ENCODE measurements at regions not wholly inside any gene's neighbourhood (a gene's known extent, or its start where the extent isn't known, plus 50 kb on each side); places are given as distances from the start of the nearest gene placed in this dataset.

GRCh38 chr10:21308946-21309345 lies 216.5 kb downstream of the SKIDA1 start:
- Mint-ChIP-seq H3K27ac (no peak overlapping the region), H3K9me3 (ENCODE audit: insufficient read depth) (no peaks in the 10 kb centered on the region), H3K4me3 (no peak overlapping the region), H3K36me3 (ENCODE audit: low read depth) (no peaks in the 10 kb centered on the region), H3K4me1 (ENCODE audit: low read depth) (no peaks in the 10 kb centered on the region), H3K27me3 (ENCODE audit: low read depth) (no peaks in the 10 kb centered on the region)
- no peak for ATAC-seq
- POLR2A ChIA-PET, result no interaction called here
- CTCF ChIA-PET, result no interaction called here
- DNase-seq, result no peak

DNA sequence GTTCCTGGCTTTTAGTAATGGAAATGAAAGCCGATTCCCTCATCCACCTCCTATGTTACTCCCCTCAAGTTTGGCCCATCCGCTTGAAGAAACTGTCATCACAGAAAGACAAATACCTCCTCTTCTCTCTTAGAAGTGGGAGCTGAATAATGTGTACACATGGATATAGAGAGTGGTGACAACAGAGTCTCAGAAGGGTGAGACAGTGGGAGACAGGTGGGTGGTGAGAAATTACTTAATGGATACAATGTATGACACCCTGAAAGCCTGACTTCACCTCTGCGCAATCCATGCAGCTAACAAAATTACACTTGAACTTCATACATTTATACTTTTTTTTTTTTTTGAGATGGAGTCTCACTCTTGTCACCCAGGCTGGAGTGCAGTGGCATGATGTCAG lies 217.5 kb downstream of the SKIDA1 start:
- no peak for ATAC-seq
- H3K4me1 Mint-ChIP-seq (ENCODE audit: low read depth), result no peaks in the 10 kb centered on the region
- no peaks in the 10 kb centered on the region for H3K9me3 Mint-ChIP-seq (ENCODE audit: insufficient read depth)
- DNase-seq, result no peak
- no peaks in the 10 kb centered on the region for H3K27me3 Mint-ChIP-seq (ENCODE audit: low read depth)
- POLR2A ChIA-PET, result no interaction called here
- H3K27ac Mint-ChIP-seq, result no peak overlapping the region
- H3K4me3 Mint-ChIP-seq, result no peak overlapping the region
- H3K36me3 Mint-ChIP-seq (ENCODE audit: low read depth), result no peaks in the 10 kb centered on the region
- CTCF ChIA-PET, result no interaction called here

DNA sequence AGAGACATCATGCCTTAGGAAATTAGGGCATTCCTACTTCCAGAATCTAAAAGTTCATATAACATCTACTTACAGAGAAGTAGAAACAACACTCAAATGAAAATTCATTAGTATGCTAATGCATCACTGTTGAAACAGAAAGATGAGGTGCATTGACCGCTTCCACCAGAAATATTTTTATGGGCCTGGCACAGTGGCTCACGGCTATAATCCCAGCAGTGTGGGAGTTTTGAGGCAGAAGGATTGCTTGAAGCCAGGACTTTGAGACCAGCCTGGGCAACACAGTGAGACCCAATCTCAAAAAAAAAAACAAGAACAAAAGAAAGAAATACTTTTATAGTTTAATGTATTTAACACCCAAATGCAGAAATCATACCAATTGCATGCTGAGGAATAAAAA lies 220.9 kb downstream of the SKIDA1 start:
- ATAC-seq, result no peak
- no peaks in the 10 kb centered on the region for H3K9me3 Mint-ChIP-seq (ENCODE audit: insufficient read depth)
- no peak overlapping the region for H3K27ac Mint-ChIP-seq
- ChIA-PET POLR2A (no interaction called here), CTCF (no interaction called here)
- H3K27me3 Mint-ChIP-seq (ENCODE audit: low read depth), result no peaks in the 10 kb centered on the region
- no peaks in the 10 kb centered on the region for H3K4me1 Mint-ChIP-seq (ENCODE audit: low read depth)
- H3K36me3 Mint-ChIP-seq (ENCODE audit: low read depth), result no peaks in the 10 kb centered on the region
- no peak for DNase-seq
- H3K4me3 Mint-ChIP-seq, result no peak overlapping the region

DNA sequence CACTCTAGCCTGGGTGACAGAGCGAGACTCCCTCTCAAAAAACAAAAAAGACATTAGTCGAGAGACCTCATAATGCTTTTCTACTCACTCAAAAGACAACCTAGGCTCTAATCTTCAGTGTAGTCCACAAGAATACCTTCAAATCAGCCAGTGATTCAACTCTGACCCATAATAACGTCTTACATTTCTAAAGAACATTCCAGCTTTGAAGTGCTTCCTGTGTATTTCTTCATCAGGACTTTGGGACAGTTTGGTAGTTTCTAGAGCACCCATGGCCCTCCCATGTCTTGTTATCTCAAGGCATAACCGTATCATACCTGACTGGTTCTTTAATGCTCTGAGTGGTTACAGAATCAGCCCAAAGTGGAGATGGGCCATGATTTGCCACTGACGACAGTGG lies 221.3 kb downstream of the SKIDA1 start:
- ATAC-seq (no peak), DNase-seq (no peak)
- H3K27me3 Mint-ChIP-seq (ENCODE audit: low read depth), result no peaks in the 10 kb centered on the region
- H3K36me3 Mint-ChIP-seq (ENCODE audit: low read depth), result no peaks in the 10 kb centered on the region
- CTCF ChIA-PET, result no interaction called here
- POLR2A ChIA-PET, result no interaction called here
- no peaks in the 10 kb centered on the region for H3K9me3 Mint-ChIP-seq (ENCODE audit: insufficient read depth)
- no peaks in the 10 kb centered on the region for H3K4me1 Mint-ChIP-seq (ENCODE audit: low read depth)
- H3K4me3 Mint-ChIP-seq, result no peak overlapping the region
- H3K27ac Mint-ChIP-seq, result no peak overlapping the region

GRCh38 chr10:21300551-21300950 lies 224.9 kb downstream of the SKIDA1 start:
- ATAC-seq, result no peak
- no peaks in the 10 kb centered on the region for H3K27me3 Mint-ChIP-seq (ENCODE audit: low read depth)
- CTCF ChIA-PET, result no interaction called here

DNA sequence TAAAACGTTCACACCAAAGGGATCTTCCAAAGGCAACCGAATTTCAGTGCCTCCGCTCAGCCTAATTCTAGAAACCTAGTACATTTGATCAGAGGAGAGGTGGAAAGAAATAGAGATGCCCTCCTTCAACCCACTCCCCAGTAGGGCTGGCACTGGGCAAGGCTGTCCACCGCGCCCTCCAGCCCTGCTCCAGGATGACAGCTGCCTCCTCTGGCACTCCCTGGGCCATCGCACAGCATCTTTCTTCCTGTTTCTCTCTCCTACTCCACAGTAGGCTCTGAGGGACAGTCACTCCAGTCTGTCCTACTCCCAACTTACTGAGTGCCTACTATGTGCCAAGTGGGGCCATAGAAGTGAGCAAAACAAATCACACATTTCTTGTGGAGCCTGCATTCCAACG lies 226.2 kb downstream of the SKIDA1 start:
- DNase-seq (no peak), ATAC-seq (no peak)
- Mint-ChIP-seq H3K4me1 (ENCODE audit: low read depth) (no peaks in the 10 kb centered on the region), H3K36me3 (ENCODE audit: low read depth) (no peaks in the 10 kb centered on the region), H3K9me3 (ENCODE audit: insufficient read depth) (no peaks in the 10 kb centered on the region), H3K27me3 (ENCODE audit: low read depth) (peaks cover under 1% of the 10 kb centered on the region), H3K4me3 (no peak overlapping the region), H3K27ac (no peak overlapping the region)
- POLR2A ChIA-PET, result no interaction called here
- CTCF ChIA-PET, result no interaction called here

More at GRCh38 chr10:21300551-21300950, 224.9 kb downstream of the SKIDA1 start:
- no peaks in the 10 kb centered on the region for H3K36me3 Mint-ChIP-seq (ENCODE audit: low read depth)
- no peak overlapping the region for H3K4me3 Mint-ChIP-seq
- no peaks in the 10 kb centered on the region for H3K4me1 Mint-ChIP-seq (ENCODE audit: low read depth)
- POLR2A ChIA-PET, result no interaction called here
- no peak for DNase-seq
- no peaks in the 10 kb centered on the region for H3K9me3 Mint-ChIP-seq (ENCODE audit: insufficient read depth)
- no peak overlapping the region for H3K27ac Mint-ChIP-seq

- no peak overlapping the region for H3K4me3 Mint-ChIP-seq
- no peaks in the 10 kb centered on the region for H3K9me3 Mint-ChIP-seq (ENCODE audit: insufficient read depth)
- ChIA-PET CTCF (no interaction called here), POLR2A (no interaction called here)
- H3K4me1 Mint-ChIP-seq (ENCODE audit: low read depth), result no peaks in the 10 kb centered on the region
- H3K36me3 Mint-ChIP-seq (ENCODE audit: low read depth), result no peaks in the 10 kb centered on the region
- no peak for ATAC-seq
- H3K27me3 Mint-ChIP-seq (ENCODE audit: low read depth), result peaks cover 5% of the 10 kb centered on the region
- DNase-seq, result no peak
- no peak overlapping the region for H3K27ac Mint-ChIP-seq
These were observed 226.8 kb downstream of the SKIDA1 start for GRCh38 chr10:21298701-21299100.

DNA sequence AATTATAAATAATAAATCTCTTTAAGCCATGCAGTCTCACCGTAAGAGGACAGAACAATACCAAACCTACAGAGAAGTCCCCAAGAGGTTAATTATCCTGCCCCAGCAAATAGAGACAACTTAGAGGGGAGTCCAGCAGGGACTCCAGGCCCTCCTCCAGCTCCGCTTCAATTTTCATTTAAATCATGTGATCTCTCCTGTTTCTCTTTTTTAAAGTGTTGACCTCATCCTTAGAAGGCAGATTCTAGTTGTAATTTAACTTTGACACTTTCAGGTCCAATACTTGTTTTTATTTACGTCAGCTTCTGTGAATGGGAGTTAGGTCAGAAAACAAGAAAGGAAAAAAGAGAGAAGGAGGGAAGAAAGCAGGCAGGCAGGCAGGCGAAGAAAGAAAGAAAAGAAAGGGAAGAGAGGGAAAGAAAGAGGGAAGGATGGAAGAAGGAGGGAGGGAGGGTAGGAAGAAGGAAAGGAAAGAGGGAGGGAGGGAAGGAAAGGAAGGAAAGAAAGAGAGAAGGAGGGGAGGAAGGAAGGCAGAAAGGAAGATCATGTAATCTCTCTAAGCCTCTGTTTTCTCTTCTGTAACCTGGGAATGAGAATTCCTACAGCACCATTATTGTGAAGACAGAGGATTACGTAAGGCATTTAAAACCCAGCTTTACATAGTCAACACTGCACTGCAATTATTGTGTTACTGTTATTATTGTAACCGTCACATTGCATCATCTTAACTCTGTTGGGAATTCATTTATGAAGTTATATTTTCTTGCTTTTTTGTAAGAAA lies 227.7 kb downstream of the SKIDA1 start:
- Mint-ChIP-seq H3K36me3 (ENCODE audit: low read depth) (no peaks in the 10 kb centered on the region), H3K4me3 (no peak overlapping the region), H3K27ac (no peak overlapping the region), H3K27me3 (ENCODE audit: low read depth) (peaks cover 13% of the 10 kb centered on the region), H3K4me1 (ENCODE audit: low read depth) (no peaks in the 10 kb centered on the region), H3K9me3 (ENCODE audit: insufficient read depth) (no peaks in the 10 kb centered on the region)
- ATAC-seq (no peak), DNase-seq (no peak)
- POLR2A ChIA-PET, result no interaction called here
- CTCF ChIA-PET, result no interaction called here

DNA sequence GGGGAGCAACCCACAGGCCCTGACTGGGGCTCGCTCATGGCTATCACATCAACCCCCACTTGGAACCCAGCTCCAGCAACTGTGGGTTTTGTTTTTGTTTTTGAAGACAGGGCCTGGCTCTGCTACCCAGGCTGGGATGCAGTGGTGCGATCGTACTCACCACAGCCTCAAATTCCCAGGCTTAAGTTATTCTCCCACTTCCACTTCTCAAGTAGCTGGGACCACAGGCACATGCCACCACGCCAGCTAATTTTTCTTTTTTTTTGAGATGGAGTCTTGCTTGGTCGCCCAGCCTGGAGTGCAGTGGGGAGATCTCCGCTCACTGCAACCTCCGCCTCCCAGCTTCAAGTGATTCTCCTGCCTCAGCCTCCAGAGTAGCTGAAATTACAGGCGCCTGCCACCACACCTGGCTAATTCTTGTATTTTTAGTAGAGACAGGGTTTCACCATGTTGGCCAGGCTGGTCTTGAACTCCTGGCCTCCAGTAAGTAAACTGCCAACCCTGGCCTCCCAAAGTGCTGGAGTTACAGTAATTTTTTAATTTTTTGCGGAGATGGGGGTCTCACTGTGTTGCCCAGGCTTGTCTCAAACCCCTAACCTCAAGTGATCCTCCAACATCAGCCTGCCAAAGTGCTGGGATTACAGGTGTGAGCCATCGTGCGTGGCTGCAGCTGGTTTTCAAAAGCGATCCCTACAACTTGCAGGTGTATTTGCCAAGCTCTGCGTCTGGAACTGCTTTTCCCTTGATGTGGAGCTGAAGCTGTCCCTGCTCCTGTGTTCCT lies 228.7 kb downstream of the SKIDA1 start:
- ChIA-PET POLR2A (no interaction called here), CTCF (no interaction called here)
- DNase-seq (no peak), ATAC-seq (no peak)
- H3K4me1 Mint-ChIP-seq (ENCODE audit: low read depth), result no peaks in the 10 kb centered on the region
- H3K4me3 Mint-ChIP-seq, result no peak overlapping the region
- no peak overlapping the region for H3K27ac Mint-ChIP-seq
- peaks cover 17% of the 10 kb centered on the region for H3K27me3 Mint-ChIP-seq (ENCODE audit: low read depth)
- no peaks in the 10 kb centered on the region for H3K36me3 Mint-ChIP-seq (ENCODE audit: low read depth)
- H3K9me3 Mint-ChIP-seq (ENCODE audit: insufficient read depth), result no peaks in the 10 kb centered on the region

DNA sequence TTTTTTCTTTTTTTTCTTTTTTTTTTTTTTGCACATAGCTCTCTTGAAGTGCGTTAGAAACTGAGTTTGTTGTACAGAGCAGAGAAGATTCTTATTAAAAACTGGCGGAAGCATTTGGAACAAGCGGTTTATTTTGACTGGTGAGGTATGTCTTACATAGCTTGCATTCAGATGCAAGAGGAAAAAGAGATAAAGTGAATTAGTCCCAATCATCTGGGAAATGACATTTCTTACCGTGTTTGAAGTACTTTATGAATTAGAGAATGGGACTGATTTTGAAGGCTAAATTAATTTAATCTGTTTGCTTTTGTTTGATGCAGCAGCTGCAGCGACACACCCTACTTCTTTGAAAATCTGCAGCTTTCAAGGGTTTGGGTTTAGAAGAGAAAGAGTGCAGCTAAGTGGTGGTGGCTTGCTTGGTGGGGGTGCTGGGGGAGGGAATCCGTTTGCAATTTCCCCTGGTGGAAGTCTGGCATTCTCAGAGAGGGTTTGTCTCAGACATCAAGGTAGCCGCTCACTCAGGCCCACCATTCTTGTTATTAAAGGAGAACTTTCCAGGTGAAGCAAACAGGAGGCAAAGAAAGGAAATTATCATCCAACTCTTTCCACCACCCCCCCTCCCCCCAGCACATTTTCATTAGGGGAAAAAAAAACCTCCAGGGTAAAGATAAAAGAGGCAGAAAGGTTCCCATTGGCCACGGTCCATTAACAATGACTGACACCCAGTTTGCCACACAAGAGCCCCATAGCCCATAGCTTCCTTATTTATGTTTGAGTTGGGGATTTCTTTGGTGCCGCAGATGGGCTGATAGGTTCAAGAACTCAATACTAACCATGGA lies 231.7 kb downstream of the SKIDA1 start:
- POLR2A ChIA-PET, result no interaction called here
- CTCF ChIA-PET, result no interaction called here
- Mint-ChIP-seq H3K4me3 (no peak overlapping the region), H3K4me1 (ENCODE audit: low read depth) (no peaks in the 10 kb centered on the region), H3K27me3 (ENCODE audit: low read depth) (peaks cover 17% of the 10 kb centered on the region), H3K36me3 (ENCODE audit: low read depth) (no peaks in the 10 kb centered on the region), H3K27ac (no peak overlapping the region), H3K9me3 (ENCODE audit: insufficient read depth) (no peaks in the 10 kb centered on the region)
- no peak for DNase-seq
- ATAC-seq, result no peak

DNA sequence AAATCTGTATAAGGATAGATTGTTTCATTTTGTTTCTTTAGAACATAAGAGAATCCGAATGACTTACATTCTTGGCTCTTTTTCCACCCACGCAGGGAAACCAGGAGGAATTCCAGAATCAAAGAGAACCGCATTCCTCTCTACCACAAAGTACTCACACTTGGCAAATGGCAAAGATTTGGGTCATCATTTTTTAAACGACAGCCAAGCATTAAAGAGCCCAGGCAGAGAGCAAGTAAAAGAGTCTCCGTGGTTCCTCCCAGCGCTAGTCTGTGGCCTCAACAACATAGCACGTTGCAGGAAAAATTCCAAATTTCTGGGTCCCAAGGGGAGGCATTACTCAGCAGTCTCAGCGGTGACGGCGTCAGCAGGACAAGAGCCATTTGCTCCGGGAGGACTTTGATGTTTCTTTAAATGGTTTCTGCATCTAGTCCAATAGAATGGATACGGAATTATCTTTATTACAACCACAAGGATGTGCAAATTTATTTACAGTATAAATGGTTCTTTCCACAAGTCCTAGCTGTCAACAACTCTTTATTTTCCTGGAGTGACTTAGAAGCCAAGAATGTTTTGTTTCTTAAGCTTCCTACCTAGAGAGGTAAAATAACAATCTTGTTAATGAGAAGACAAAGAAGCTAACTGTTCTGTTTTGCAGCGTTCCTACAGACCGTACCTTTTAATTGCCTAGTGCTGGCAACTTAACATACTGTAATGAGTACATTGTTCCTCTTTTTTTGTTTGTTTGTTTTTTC lies 232.5 kb downstream of the SKIDA1 start:
- peaks cover 17% of the 10 kb centered on the region for H3K27me3 Mint-ChIP-seq (ENCODE audit: low read depth)
- H3K27ac Mint-ChIP-seq, result no peak overlapping the region
- H3K4me1 Mint-ChIP-seq (ENCODE audit: low read depth), result no peaks in the 10 kb centered on the region
- CTCF ChIA-PET, result no interaction called here
- DNase-seq, result no peak
- no peaks in the 10 kb centered on the region for H3K36me3 Mint-ChIP-seq (ENCODE audit: low read depth)
- H3K4me3 Mint-ChIP-seq, result no peak overlapping the region
- ATAC-seq, result no peak
- POLR2A ChIA-PET, result no interaction called here
- no peaks in the 10 kb centered on the region for H3K9me3 Mint-ChIP-seq (ENCODE audit: insufficient read depth)

All from activated CD8-positive, alpha-beta T cell treated with anti-CD3 and anti-CD28 coated beads, Interleukin-2, amount 10 ng/mL, durations not matched to agents 7 days and 5 days (primary cell).